H1 (cell line): ENCODE measurements at regions not wholly inside any gene's neighbourhood (a gene's known extent, or its start where the extent isn't known, plus 50 kb on each side); places are given as distances from the start of the nearest gene placed in this dataset.

Experiments used
- CBX8 ChIP-seq: fragments of 300-800, 300-1000 bp; sonication (generic); IDR thresholded peaks from 2 replicates; pipeline ENCODE4 v1.7.1; 2016; ENCODE audit warnings: low read depth, low read length, borderline replicate concordance
- CHD1 ChIP-seq: IDR thresholded peaks from 2 replicates; pipeline ENCODE4 v1.6.1; 2012; ENCODE audit warnings: low read depth, low read length, improper control_type of control experiment
- CREB1 ChIP-seq: IDR thresholded peaks from 2 replicates; pipeline ENCODE4 v1.6.1; 2012; ENCODE audit warnings: inconsistent platforms
- EGR1 ChIP-seq: IDR thresholded peaks from 2 replicates; pipeline ENCODE4 v1.6.1; 2011; ENCODE audit warnings: low read depth, low read length, borderline replicate concordance
- EZH2 ChIP-seq: fragments of 200-600 bp; sonication (generic); IDR thresholded peaks from 2 replicates; pipeline ENCODE4 v1.7.1; 2012; ENCODE audit warnings: low read depth, mild to moderate bottlenecking, moderate library complexity, low read length, inconsistent platforms; ENCODE audit not compliant: severe bottlenecking
- HDAC2 ChIP-seq, 2 experiments: fragments of 300-600 bp in 1 of 2; sonication (generic) in 1 of 2; IDR thresholded peaks; 2 replicates each; pipeline ENCODE4 v1.6.1; 2011 to 2012; ENCODE audit warnings: low read depth in 2 of 2, low read length in 2 of 2, mild to moderate bottlenecking in 2 of 2, moderate library complexity in 2 of 2, borderline replicate concordance in 1 of 2, inconsistent platforms in 1 of 2
- POLR2A ChIP-seq, 2 experiments: IDR thresholded peaks; 1 replicate in 1 of 2; 2 replicates in 1 of 2; pipeline ENCODE4 v1.6.1; 2011; ENCODE audit warnings: low read depth in 2 of 2, low read length in 2 of 2, mild to moderate bottlenecking in 2 of 2; ENCODE audit errors: control extremely low read depth in 1 of 2
- POLR2AphosphoS5 ChIP-seq: IDR thresholded peaks from 2 replicates; pipeline ENCODE4 v1.6.1; 2011; ENCODE audit warnings: low read depth, low read length
- RXRA ChIP-seq: IDR thresholded peaks from 2 replicates; pipeline ENCODE4 v1.6.1; 2011; ENCODE audit warnings: low read depth, mild to moderate bottlenecking, low read length, moderate library complexity; ENCODE audit not compliant: insufficient read depth
- SIN3A ChIP-seq, 2 experiments: IDR thresholded peaks in 1 of 2; conservative IDR thresholded peaks in 1 of 2; 2 replicates each; pipeline ENCODE4 v1.6.1; 2011 to 2012; ENCODE audit warnings: low read length in 2 of 2, improper control_type of control experiment in 1 of 2, low read depth in 1 of 2, mild to moderate bottlenecking in 1 of 2
- TAF1 ChIP-seq: IDR thresholded peaks from 2 replicates; pipeline ENCODE4 v1.6.1; 2011; ENCODE audit warnings: mild to moderate bottlenecking, low read depth, low read length
- ZNF274 ChIP-seq: IDR thresholded peaks from 2 replicates; pipeline ENCODE4 v1.7.0; 2012; ENCODE audit warnings: low read length, borderline replicate concordance; ENCODE audit errors: extremely low read depth
- TF ChIP-seq, protein P1 (sequence below), 3 experiments: IDR thresholded peaks; 1 replicate in 2 of 3; 2 replicates in 1 of 3; pipeline versions ENCODE4 v1.5.1 to v1.6.1; 2011; ENCODE audit warnings: low read length in 3 of 3, mild to moderate bottlenecking in 3 of 3, inconsistent platforms in 2 of 3, low read depth in 1 of 3, moderate library complexity in 1 of 3; ENCODE audit not compliant: insufficient read depth in 1 of 3; ENCODE audit errors: control extremely low read depth in 1 of 3
- TF ChIP-seq, protein P2 (sequence below): IDR thresholded peaks from 2 replicates; pipeline ENCODE4 v1.6.1; 2012; ENCODE audit warnings: inconsistent platforms

GRCh38 chr9:65403721-65404120 is 118.7 kb upstream of the FOXD4L5 start:
- TF ChIP-seq, protein P1, sequence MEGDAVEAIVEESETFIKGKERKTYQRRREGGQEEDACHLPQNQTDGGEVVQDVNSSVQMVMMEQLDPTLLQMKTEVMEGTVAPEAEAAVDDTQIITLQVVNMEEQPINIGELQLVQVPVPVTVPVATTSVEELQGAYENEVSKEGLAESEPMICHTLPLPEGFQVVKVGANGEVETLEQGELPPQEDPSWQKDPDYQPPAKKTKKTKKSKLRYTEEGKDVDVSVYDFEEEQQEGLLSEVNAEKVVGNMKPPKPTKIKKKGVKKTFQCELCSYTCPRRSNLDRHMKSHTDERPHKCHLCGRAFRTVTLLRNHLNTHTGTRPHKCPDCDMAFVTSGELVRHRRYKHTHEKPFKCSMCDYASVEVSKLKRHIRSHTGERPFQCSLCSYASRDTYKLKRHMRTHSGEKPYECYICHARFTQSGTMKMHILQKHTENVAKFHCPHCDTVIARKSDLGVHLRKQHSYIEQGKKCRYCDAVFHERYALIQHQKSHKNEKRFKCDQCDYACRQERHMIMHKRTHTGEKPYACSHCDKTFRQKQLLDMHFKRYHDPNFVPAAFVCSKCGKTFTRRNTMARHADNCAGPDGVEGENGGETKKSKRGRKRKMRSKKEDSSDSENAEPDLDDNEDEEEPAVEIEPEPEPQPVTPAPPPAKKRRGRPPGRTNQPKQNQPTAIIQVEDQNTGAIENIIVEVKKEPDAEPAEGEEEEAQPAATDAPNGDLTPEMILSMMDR (IDR thresholded peaks at IDR 0.05; ENCODE audit: control extremely low read depth in 1 of 3, insufficient read depth in 1 of 3, low read depth in 1 of 3, low read length in 3 of 3): no peak
- TF ChIP-seq POLR2A (IDR thresholded peaks at IDR 0.05; ENCODE audit: control extremely low read depth in 1 of 2, low read depth in 2 of 2, low read length in 2 of 2) (no peak), ZNF274 (no peak), POLR2AphosphoS5 (no peak), CHD1 (no peak), RXRA (no peak), TAF1 (no peak), CBX8 (no peak), CREB1 (no peak), SIN3A (conservative IDR thresholded peaks at IDR 0.05 in 1 of 2, IDR thresholded peaks at IDR 0.05 in 1 of 2; ENCODE audit: low read depth in 1 of 2, low read length in 2 of 2) (no peak), EZH2 (no peak), HDAC2 (IDR thresholded peaks at IDR 0.05; ENCODE audit: borderline replicate concordance in 1 of 2, low read depth in 2 of 2, low read length in 2 of 2) (no peak), EGR1 (no peak)
- TF ChIP-seq, protein P2, sequence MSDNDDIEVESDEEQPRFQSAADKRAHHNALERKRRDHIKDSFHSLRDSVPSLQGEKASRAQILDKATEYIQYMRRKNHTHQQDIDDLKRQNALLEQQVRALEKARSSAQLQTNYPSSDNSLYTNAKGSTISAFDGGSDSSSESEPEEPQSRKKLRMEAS: no peak
